ENCODE measurements at regions not wholly inside any gene's neighbourhood (a gene's known extent, or its start where the extent isn't known, plus 50 kb on each side); places are given as distances from the start of the nearest gene placed in this dataset.

GRCh38 chr2:3138621-3139020, 239.0 kb downstream of the EIPR1 start:
- H3K27ac ChIP-seq, result no peak overlapping the region
- H3K4me3 ChIP-seq, result no peak overlapping the region
- no peak for DNase-seq (ENCODE audit: low read depth in 1 of 2, low spot score in 2 of 2)
- H3K36me3 ChIP-seq, result no peaks in the 10 kb centered on the region
- no peaks in the 10 kb centered on the region for H3K4me1 ChIP-seq (replicated peaks)
- peaks cover 10% of the 10 kb centered on the region; the same call in 1 of the 2 replicates for H3K9me3 ChIP-seq (replicated peaks)
- H3K27me3 ChIP-seq (replicated peaks), result no peaks in the 10 kb centered on the region

- H3K9me3 ChIP-seq (replicated peaks), result peaks cover 10% of the 10 kb centered on the region
- H3K27me3 ChIP-seq (replicated peaks), result no peaks in the 10 kb centered on the region
- DNase-seq (ENCODE audit: low read depth in 1 of 2, low spot score in 2 of 2), result no peak
- no peak overlapping the region for H3K27ac ChIP-seq
- H3K4me1 ChIP-seq (replicated peaks), result no peaks in the 10 kb centered on the region
- no peak overlapping the region for H3K4me3 ChIP-seq
- H3K36me3 ChIP-seq, result no peaks in the 10 kb centered on the region
These were observed 239.8 kb downstream of the EIPR1 start for GRCh38 chr2:3137651-3138300.

- no peaks in the 10 kb centered on the region for H3K36me3 ChIP-seq
- H3K27me3 ChIP-seq (replicated peaks), result no peaks in the 10 kb centered on the region
- no peak overlapping the region for H3K4me3 ChIP-seq
- H3K9me3 ChIP-seq (replicated peaks), result peaks cover 10% of the 10 kb centered on the region
- H3K4me1 ChIP-seq (replicated peaks), result no peaks in the 10 kb centered on the region
- DNase-seq (ENCODE audit: low read depth in 1 of 2, low spot score in 2 of 2), result no peak
- no peak overlapping the region for H3K27ac ChIP-seq
These were observed 241.9 kb downstream of the EIPR1 start for GRCh38 chr2:3135676-3136075.

GRCh38 chr2:3134026-3134571, 243.5 kb downstream of the EIPR1 start:
- Histone ChIP-seq H3K36me3 (no peaks in the 10 kb centered on the region), H3K4me3 (no peak overlapping the region), H3K9me3 (replicated peaks) (peaks cover 10% of the 10 kb centered on the region), H3K4me1 (replicated peaks) (no peaks in the 10 kb centered on the region), H3K27me3 (replicated peaks) (no peaks in the 10 kb centered on the region), H3K27ac (no peak overlapping the region)
- DNase-seq (ENCODE audit: low read depth in 1 of 2, low spot score in 2 of 2), result no peak

- no peak for DNase-seq (ENCODE audit: low read depth in 1 of 2, low spot score in 2 of 2)
- H3K4me1 ChIP-seq (replicated peaks), result no peaks in the 10 kb centered on the region
- no peak overlapping the region for H3K27ac ChIP-seq
These were observed 244.7 kb downstream of the EIPR1 start for GRCh38 chr2:3132966-3133365.

GRCh38 chr2:3132466-3132865, 245.2 kb downstream of the EIPR1 start:
- no peak for DNase-seq (ENCODE audit: low read depth in 1 of 2, low spot score in 2 of 2)
- no peaks in the 10 kb centered on the region for H3K36me3 ChIP-seq
- no peak overlapping the region for H3K27ac ChIP-seq
- H3K9me3 ChIP-seq (replicated peaks), result peaks cover 5% of the 10 kb centered on the region
- no peaks in the 10 kb centered on the region for H3K4me1 ChIP-seq (replicated peaks)
- no peak overlapping the region for H3K4me3 ChIP-seq
- no peaks in the 10 kb centered on the region for H3K27me3 ChIP-seq (replicated peaks)

More at GRCh38 chr2:3132966-3133365, 244.7 kb downstream of the EIPR1 start:
- H3K9me3 ChIP-seq (replicated peaks), result peaks cover 9% of the 10 kb centered on the region
- no peak overlapping the region for H3K4me3 ChIP-seq
- H3K27me3 ChIP-seq (replicated peaks), result no peaks in the 10 kb centered on the region
- H3K36me3 ChIP-seq, result no peaks in the 10 kb centered on the region

- H3K27ac ChIP-seq, result no peak overlapping the region
- no peaks in the 10 kb centered on the region for H3K4me1 ChIP-seq (replicated peaks)
- H3K27me3 ChIP-seq (replicated peaks), result no peaks in the 10 kb centered on the region
- H3K36me3 ChIP-seq, result no peaks in the 10 kb centered on the region
- no peak overlapping the region for H3K4me3 ChIP-seq
- H3K9me3 ChIP-seq (replicated peaks), result peaks cover 2% of the 10 kb centered on the region
- no peak for DNase-seq (ENCODE audit: low read depth in 1 of 2, low spot score in 2 of 2)
These were observed 245.8 kb downstream of the EIPR1 start for GRCh38 chr2:3131636-3132326.

- Histone ChIP-seq H3K36me3 (no peaks in the 10 kb centered on the region), H3K27me3 (replicated peaks) (no peaks in the 10 kb centered on the region), H3K4me3 (no peak overlapping the region), H3K4me1 (replicated peaks) (no peaks in the 10 kb centered on the region), H3K27ac (no peak overlapping the region), H3K9me3 (replicated peaks) (peaks cover 2% of the 10 kb centered on the region)
- no peak for DNase-seq (ENCODE audit: low read depth in 1 of 2, low spot score in 2 of 2)
These were observed 246.6 kb downstream of the EIPR1 start for GRCh38 chr2:3130889-3131635.

- peaks cover 2% of the 10 kb centered on the region for H3K9me3 ChIP-seq (replicated peaks)
- no peak for DNase-seq (ENCODE audit: low read depth in 1 of 2, low spot score in 2 of 2)
- no peaks in the 10 kb centered on the region for H3K36me3 ChIP-seq
- H3K4me3 ChIP-seq, result no peak overlapping the region
- H3K27me3 ChIP-seq (replicated peaks), result no peaks in the 10 kb centered on the region
- H3K27ac ChIP-seq, result no peak overlapping the region
- H3K4me1 ChIP-seq (replicated peaks), result no peaks in the 10 kb centered on the region
These were observed 247.2 kb downstream of the EIPR1 start for GRCh38 chr2:3130444-3130843.

- H3K27ac ChIP-seq, result no peak overlapping the region
- no peaks in the 10 kb centered on the region for H3K27me3 ChIP-seq (replicated peaks)
- H3K9me3 ChIP-seq (replicated peaks), result no peaks in the 10 kb centered on the region; the same call in none of the 2 replicates
- H3K4me1 ChIP-seq (replicated peaks), result no peaks in the 10 kb centered on the region
- no peak for DNase-seq (ENCODE audit: low read depth in 1 of 2, low spot score in 2 of 2)
- H3K36me3 ChIP-seq, result no peaks in the 10 kb centered on the region
- H3K4me3 ChIP-seq, result no peak overlapping the region
These were observed 247.8 kb downstream of the EIPR1 start for GRCh38 chr2:3129867-3130266.

GRCh38 chr2:3128786-3129185, 248.8 kb downstream of the EIPR1 start:
- Histone ChIP-seq H3K9me3 (replicated peaks) (no peaks in the 10 kb centered on the region; the same call in 1 of the 2 replicates), H3K27ac (no peak overlapping the region), H3K4me3 (no peak overlapping the region), H3K36me3 (no peaks in the 10 kb centered on the region), H3K27me3 (replicated peaks) (no peaks in the 10 kb centered on the region), H3K4me1 (replicated peaks) (no peaks in the 10 kb centered on the region)
- DNase-seq (ENCODE audit: low read depth in 1 of 2, low spot score in 2 of 2), result no peak

GRCh38 chr2:3127710-3128109, 249.9 kb downstream of the EIPR1 start:
- Histone ChIP-seq H3K4me1 (replicated peaks) (no peaks in the 10 kb centered on the region), H3K9me3 (replicated peaks) (no peaks in the 10 kb centered on the region), H3K4me3 (no peak overlapping the region), H3K36me3 (no peaks in the 10 kb centered on the region), H3K27ac (no peak overlapping the region), H3K27me3 (replicated peaks) (no peaks in the 10 kb centered on the region)
- DNase-seq (ENCODE audit: low read depth in 1 of 2, low spot score in 2 of 2), result no peak

GRCh38 chr2:3126911-3127621, 250.6 kb downstream of the EIPR1 start:
- Histone ChIP-seq H3K27ac (no peak overlapping the region), H3K4me3 (no peak overlapping the region), H3K27me3 (replicated peaks) (no peaks in the 10 kb centered on the region), H3K4me1 (replicated peaks) (no peaks in the 10 kb centered on the region), H3K36me3 (no peaks in the 10 kb centered on the region), H3K9me3 (replicated peaks) (no peaks in the 10 kb centered on the region)
- DNase-seq (ENCODE audit: low read depth in 1 of 2, low spot score in 2 of 2), result no peak
